ENCODE measurements at regions not wholly inside any gene's neighbourhood (a gene's known extent, or its start where the extent isn't known, plus 50 kb on each side); places are given as distances from the start of the nearest gene placed in this dataset.

DNA sequence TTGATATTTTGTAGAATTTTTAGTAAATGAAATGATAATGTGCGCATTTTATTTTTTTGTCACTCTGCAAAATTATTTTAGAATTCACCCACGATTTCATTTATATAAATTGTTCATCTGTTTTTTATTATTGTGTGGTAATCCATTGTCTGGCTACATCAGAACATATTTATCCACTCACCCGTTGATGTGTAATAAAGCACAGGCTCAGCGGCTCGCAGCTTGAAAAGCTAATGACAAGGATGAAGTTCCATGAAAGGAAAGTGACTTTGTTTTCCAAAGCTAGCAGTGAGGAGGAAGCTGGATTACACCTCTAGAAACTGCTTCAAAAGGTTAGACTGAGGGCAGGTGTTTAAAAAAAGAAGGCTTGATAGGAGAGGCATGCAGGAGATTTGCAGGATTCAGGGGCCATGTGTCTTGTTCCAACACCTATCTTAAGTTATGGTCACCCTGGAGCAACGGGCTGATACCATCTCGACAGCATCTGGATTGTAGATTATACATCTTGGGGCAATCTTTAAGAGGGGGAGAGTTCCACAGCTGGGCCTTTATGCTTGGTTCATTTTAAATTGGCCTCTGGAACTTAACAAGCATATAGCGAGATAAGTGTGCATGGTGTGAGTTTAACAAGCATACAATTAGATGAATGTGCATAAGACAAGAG is 194.1 kb downstream of the TMTC3 start:
- Mint-ChIP-seq H3K27me3 (ENCODE audit: unreplicated experiment) (no peaks in the 10 kb centered on the region), H3K4me3 (ENCODE audit: low read depth, unreplicated experiment) (no peak overlapping the region), H3K27ac (ENCODE audit: unreplicated experiment) (no peak overlapping the region), H3K9me3 (ENCODE audit: low read depth, unreplicated experiment) (peaks cover 3% of the 10 kb centered on the region), H3K36me3 (ENCODE audit: insufficient read depth, unreplicated experiment) (no peaks in the 10 kb centered on the region), H3K4me1 (ENCODE audit: low read depth, unreplicated experiment) (peaks cover 24% of the 10 kb centered on the region)
- no peak for DNase-seq
- BruUV-seq (replicated peaks), result no TSS peak
- CTCF ChIA-PET, result interaction anchor here (0.7 kb wide), 2 partner anchors 64 to 773 kb away, joined by 3 to 5 read pairs; no protein-coding TSS in a partner anchor
- TF ChIP-seq, protein P1, sequence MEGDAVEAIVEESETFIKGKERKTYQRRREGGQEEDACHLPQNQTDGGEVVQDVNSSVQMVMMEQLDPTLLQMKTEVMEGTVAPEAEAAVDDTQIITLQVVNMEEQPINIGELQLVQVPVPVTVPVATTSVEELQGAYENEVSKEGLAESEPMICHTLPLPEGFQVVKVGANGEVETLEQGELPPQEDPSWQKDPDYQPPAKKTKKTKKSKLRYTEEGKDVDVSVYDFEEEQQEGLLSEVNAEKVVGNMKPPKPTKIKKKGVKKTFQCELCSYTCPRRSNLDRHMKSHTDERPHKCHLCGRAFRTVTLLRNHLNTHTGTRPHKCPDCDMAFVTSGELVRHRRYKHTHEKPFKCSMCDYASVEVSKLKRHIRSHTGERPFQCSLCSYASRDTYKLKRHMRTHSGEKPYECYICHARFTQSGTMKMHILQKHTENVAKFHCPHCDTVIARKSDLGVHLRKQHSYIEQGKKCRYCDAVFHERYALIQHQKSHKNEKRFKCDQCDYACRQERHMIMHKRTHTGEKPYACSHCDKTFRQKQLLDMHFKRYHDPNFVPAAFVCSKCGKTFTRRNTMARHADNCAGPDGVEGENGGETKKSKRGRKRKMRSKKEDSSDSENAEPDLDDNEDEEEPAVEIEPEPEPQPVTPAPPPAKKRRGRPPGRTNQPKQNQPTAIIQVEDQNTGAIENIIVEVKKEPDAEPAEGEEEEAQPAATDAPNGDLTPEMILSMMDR (IDR thresholded peaks at IDR 0.05; ENCODE audit: unreplicated experiment), result no peak
- intact Hi-C loops (cut with micrococcal nuclease; ENCODE audit: unreplicated experiment), result no loop called here

DNA sequence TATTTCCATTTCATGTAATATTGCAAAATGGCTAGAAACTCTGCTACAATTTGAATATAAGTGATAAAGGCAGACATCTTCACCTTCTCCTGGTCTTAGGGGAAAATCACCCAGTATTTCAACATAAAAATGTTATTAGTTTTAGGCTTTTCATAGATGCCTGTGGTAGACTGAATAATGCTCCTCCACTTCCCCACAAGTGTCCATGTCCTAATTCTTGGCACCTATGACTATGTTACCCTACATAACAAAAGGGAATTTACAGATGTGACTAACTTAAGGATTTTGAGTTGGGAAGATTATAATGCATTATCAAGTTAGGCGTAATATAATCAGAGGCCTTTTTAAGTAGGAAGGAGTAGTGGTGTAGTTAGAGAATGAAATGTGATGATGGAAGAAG is 196.4 kb downstream of the TMTC3 start:
- CTCF ChIA-PET, result no interaction called here
- Mint-ChIP-seq H3K27me3 (ENCODE audit: unreplicated experiment) (no peaks in the 10 kb centered on the region), H3K4me1 (ENCODE audit: low read depth, unreplicated experiment) (peaks cover 21% of the 10 kb centered on the region), H3K27ac (ENCODE audit: unreplicated experiment) (no peak overlapping the region), H3K4me3 (ENCODE audit: low read depth, unreplicated experiment) (no peak overlapping the region), H3K9me3 (ENCODE audit: low read depth, unreplicated experiment) (peaks cover 3% of the 10 kb centered on the region), H3K36me3 (ENCODE audit: insufficient read depth, unreplicated experiment) (no peaks in the 10 kb centered on the region)
- intact Hi-C loops (cut with micrococcal nuclease; ENCODE audit: unreplicated experiment), result no loop called here
- TF ChIP-seq, protein P1 (IDR thresholded peaks at IDR 0.05; ENCODE audit: unreplicated experiment), result no peak
- DNase-seq, result no peak
- BruUV-seq (replicated peaks), result no TSS peak

DNA sequence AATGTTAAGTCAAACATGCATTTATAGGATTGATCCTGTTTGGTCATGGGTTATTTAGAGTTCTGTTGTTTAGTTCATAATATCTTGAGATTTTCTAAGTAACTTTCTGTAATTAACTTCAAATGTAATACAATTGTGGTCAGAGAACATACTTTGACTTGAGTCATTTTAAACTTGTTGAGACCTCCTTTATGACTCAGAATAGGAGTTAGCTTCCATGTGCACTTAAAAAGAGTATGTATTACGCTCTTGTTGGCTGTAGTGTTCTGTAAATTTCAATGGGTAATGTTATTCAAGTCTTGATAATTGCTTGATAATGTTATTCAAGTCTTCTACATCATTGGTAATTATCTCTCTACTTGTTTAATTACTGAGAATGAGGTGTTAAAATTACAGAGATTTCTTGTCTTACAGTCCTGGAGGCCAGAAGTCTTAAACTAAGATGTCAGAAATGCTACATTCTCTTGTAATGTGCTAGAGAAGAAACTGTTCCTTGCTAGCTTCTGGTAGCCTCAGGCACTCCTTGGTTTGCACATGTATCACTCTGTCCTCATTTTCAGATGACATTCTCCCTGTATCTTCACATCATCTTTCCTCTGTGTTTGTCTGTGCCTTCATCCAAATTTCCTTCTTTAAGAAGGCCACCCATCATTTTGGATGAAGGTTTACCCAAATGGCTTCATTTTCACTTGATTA is 197.3 kb downstream of the TMTC3 start:
- Mint-ChIP-seq H3K4me3 (ENCODE audit: low read depth, unreplicated experiment) (no peak overlapping the region), H3K27me3 (ENCODE audit: unreplicated experiment) (no peaks in the 10 kb centered on the region), H3K4me1 (ENCODE audit: low read depth, unreplicated experiment) (peaks cover 12% of the 10 kb centered on the region), H3K27ac (ENCODE audit: unreplicated experiment) (no peak overlapping the region), H3K36me3 (ENCODE audit: insufficient read depth, unreplicated experiment) (no peaks in the 10 kb centered on the region), H3K9me3 (ENCODE audit: low read depth, unreplicated experiment) (peaks cover 3% of the 10 kb centered on the region)
- TF ChIP-seq, protein P1 (IDR thresholded peaks at IDR 0.05; ENCODE audit: unreplicated experiment), result no peak
- DNase-seq, result no peak
- CTCF ChIA-PET, result no interaction called here
- no TSS peak for BruUV-seq (replicated peaks)
- intact Hi-C loops (cut with micrococcal nuclease; ENCODE audit: unreplicated experiment), result no loop called here

DNA sequence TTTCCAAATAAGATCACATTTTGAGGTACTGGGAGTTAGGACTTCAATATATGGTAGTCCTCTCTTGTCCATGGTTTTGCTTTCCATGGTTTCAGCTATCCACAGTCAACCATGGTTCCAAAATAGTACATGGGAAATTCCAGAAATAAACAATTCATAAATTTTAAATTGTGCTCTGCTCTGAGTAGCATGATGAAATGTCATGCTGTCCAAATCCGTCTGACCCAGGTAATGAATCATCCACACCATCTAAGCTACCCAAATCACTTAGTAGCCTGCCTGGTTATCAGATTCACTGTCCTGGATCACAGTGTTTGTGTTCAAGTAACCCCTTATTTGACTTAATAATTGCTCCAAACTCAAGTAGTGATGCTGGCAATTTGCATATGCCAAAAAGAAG is 197.9 kb downstream of the TMTC3 start:
- DNase-seq, result no peak
- H3K4me1 Mint-ChIP-seq (ENCODE audit: low read depth, unreplicated experiment), result peaks cover 12% of the 10 kb centered on the region
- intact Hi-C loops (cut with micrococcal nuclease; ENCODE audit: unreplicated experiment), result no loop called here
- H3K27ac Mint-ChIP-seq (ENCODE audit: unreplicated experiment), result no peak overlapping the region
- TF ChIP-seq, protein P1 (IDR thresholded peaks at IDR 0.05; ENCODE audit: unreplicated experiment), result no peak
- peaks cover 3% of the 10 kb centered on the region for H3K9me3 Mint-ChIP-seq (ENCODE audit: low read depth, unreplicated experiment)
- CTCF ChIA-PET, result interaction anchor here (0.6 kb wide), 1 partner anchor 15 kb away, joined by 3 read pairs; no protein-coding TSS in a partner anchor
- no peaks in the 10 kb centered on the region for H3K27me3 Mint-ChIP-seq (ENCODE audit: unreplicated experiment)
- no peaks in the 10 kb centered on the region for H3K36me3 Mint-ChIP-seq (ENCODE audit: insufficient read depth, unreplicated experiment)
- no peak overlapping the region for H3K4me3 Mint-ChIP-seq (ENCODE audit: low read depth, unreplicated experiment)
- BruUV-seq (replicated peaks), result no TSS peak

Data from Calu3 (cell line).